Hypothalamus (tissue), 51 donors: ENCODE measurements at regions not wholly inside any gene's neighbourhood (a gene's known extent, or its start where the extent isn't known, plus 50 kb on each side); places are given as distances from the start of the nearest gene placed in this dataset.

Source experiments
- DNase-seq, 51 donors: peaks; one replicate each; lab custom pipeline; 2025; lab: John Stamatoyannopoulos, UW

DNA sequence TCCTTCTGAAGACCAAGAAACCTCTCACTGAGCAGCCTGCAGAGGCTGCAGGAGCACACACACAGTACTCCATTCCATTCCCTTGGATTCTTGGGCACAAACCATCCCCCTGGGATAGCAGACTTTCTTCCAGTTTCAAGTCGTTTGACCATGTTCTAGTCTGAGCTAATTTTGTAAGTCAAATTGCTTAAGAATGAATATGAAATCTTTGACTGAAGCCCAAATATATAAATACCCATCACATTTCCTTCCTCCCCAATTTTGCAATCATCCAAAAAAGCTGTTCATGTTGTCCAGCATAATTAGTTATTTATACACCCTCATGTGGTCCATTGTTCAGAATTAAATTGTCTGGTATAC lies 231.2 kb upstream of the TPRG1 start:
- no peak for DNase-seq

DNA sequence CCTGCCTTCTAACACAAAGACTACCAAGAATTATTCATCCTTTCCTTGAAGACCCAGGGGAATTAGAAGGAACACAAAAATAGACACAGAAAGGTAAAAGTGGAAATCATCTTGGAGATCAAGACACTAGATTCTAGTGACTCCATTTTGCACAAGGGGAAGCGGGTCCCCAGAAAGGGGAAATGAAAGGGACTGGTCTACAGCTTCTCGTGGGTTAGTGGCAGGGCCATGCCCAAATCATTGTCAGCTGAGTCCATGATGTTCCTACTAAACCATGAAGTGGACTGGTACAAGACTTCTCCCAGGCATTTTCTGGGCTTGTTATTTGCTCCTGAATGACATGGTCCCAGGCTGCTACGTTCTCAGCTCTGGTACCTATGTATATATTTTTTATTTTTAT lies 230.7 kb upstream of the TPRG1 start:
- peak in 3 of 51 donors; percentile 4 to 16 (median 11) for DNase-seq

DNA sequence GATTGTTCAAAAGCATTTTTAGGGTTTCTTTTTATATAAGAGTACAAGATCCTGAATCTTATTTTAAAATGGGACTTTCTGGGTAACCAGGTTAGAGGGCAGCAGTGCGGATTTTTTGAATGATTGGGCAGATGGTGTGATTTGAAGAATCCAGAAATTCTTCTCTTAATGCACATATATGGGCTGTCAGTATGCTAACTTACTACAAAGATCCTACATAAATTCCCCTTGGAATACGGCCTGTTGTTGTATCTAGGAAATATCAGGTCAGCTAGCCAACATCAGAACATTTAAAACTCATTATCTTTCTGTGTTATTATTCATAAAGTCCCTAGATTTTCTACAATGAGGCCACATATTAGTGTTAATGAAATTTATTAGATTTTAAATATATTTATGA lies 229.6 kb upstream of the TPRG1 start:
- DNase-seq: no peak

DNA sequence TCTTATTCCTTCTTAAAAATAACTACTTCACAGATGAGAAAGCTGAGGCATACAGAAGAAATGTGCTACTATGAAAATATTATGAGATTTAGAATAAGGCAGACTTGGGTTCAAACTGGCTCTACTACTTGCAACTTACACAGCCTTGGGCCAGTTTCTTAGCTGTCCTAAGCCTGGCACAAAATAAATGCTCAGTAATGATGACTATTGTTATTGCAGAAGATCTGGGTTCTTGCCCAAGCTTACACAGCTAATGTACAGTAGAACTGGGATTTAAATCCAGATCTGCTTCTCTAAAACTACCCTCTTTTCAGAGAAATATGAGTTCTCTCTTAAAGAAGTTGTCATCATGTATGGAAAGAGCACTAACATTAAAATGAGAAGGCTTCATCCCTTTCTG lies 228.2 kb upstream of the TPRG1 start:
- no peak for DNase-seq

DNA sequence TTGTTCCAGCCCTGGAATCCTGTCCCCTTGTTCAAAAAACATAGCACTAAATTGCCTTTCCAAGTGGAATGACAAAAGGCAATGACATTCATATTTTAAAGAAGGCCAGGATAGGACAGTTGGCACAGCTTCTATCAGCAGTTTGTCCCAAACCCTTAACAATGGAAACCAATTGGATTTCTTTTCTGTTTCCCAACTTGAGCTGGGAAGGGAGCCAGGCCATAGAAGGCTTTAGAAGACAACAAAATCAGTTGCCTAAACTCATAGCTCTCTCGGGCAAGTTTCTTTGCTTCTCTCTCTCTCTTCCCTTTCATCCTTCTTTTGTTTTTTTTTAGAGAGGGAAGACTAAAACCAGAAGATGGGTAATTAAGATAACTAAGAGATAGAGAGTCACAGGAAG lies 227.7 kb upstream of the TPRG1 start:
- no peak for DNase-seq

DNA sequence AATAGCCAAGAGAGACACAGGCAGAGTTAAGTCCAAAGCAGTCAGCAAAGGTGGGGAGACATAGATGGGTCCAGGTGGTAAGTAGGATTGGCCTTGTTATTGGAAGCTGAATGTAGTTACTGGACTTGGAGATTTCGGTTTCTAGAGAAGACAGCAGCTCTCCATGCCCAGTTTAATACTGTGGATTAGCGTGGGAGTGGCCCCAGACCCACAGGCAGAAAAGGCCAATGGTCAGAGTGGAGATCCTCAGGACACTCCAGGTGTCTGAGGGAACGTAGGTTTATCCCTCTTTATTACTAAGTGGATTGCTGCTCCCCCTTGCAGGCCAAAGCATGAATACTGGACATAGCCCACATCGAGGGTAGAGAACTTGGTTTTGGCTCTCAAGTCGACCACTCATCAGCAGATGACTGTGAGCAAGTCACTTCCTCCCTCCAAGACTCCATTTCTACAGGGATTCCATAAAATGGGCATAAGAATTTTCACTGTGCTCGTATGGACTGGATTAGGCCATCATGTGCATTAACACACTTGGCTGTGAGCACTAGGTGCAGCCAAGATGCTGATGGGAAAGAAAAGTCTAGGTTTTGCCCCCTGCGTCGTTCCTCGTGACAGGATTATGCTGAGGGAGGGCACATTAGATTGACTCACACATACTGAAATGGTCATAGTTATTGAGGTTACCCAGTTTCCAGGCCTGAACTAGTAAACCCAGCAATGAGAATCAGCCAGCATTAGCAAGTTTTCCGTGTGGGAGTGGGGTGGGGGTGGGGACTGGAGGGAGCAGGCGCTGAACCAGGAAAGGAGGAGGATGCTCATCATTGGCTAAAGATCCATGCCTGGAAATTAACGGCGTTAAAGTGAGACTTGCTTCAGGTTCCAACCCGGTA lies 225.2 kb upstream of the TPRG1 start:
- DNase-seq: peak in 3 of 51 donors; percentile 38 to 81 (median 45)

DNA sequence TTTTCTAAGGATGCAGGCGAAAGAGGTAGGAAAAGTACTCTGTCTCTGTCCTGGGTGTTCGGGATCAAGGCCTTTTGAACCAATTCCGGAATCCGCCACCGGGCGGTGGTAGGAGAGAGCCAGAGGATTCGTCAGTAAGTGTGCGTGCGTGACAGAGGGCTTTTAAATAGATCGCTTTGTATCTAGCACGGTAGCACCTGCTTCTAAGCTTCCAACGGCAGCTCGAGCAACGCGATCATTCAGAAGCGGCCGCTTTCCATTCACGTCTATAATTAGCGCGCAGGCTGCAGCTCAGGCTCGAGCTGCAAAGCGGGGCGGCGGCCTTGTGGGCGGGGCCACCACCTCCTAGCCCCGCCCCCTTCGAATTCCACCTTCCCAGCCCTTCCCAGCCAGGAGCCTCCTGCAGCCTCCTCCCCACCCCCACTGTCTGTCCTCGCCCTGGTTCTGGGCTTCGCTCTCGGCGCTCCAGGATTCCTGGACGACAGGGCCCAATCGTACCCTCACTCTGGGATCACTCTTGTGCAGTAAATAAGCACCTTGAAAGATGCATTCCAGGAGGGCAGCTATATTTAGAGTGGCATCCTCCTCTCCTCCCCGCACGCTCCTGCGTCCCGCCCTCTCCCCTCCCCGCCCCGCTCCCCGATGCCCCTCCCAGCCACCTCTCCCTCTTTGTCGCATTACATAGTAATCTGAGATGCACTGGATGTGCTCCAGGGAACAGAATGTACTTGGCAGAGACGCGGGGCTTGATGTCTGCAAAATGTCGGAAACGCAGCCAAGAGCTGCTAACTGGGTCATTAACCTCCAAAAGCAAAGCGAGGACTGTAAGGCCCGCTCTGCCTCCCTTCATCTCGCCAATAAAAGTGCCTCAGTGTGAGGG lies 224.1 kb upstream of the TPRG1 start:
- peak; percentile 60 to 96 (median 83) for DNase-seq

DNA sequence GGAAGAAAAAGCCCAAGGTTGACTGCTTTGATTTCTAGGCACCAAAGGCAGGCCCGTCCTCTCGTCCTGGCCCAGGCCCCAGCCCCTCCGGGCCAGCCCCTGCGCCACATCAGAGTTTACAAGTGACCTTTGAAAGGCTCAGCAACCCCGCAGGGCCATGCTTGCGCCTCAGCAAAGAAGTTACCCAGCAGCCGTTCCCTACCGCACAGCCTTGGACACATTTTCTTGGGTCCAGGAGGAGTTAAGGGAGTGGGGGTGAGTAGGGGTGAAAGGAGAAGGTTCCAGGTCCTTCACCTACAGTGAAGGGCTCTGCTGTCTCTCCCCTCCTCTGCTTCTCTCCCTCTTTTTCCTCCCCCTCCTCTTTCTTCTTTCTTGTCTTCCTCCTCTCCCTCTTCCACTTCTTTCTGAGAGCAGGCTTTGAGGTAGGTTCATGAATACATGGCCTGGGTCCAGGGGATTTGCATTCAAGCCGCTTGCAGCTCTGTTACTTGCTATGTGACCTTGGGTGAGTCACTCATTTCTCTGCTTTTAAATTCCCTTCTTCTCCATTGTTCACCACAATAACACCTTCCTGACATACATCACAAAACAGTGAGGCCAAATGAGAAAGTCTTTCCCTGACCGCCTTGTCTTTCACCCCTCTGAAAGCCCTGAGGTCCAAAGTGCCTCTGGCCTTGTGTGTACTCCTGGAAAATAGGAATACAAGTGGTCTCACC lies 223.3 kb upstream of the TPRG1 start:
- DNase-seq: peak in 22 of 51 donors; percentile 17 to 93 (median 57)

DNA sequence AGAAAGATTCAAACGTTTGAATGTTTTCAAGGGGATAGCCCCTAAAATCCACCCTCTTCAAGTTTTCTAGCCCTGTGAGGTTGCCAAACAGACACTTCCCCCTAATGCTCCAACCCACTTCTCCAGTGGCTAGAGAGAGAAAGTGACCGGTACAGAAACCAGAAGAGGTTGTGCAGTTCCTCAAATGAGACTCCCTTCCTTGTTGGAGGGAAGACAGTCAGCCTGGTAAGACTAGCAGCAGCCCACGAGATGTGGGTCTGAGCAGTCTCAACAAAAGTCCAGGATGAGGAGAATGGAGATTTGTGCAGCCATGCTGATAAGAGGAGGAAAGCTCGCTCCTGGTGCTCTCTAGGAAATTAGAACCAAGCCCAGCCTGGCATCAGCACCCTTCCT lies 222.8 kb upstream of the TPRG1 start:
- DNase-seq: peak in 7 of 51 donors; percentile 15 to 74 (median 29)

DNA sequence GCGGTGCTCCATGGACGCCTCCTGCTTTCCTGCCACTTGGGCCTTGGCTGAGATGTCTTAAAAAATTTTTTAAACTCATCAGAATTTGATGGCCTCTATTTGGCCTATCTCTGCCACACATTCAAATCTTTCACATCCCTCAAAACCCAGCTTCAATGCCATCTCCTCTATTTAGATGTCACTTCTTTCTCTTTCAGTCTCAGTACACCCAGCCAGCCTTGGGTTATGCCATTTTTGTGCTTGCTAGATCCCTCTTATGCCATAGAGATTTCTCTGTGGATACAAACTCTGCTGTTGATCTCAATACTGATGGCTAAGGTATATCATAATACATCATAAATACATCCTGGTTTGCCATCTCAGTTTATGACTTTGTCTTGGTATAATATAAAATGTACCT lies 222.3 kb upstream of the TPRG1 start:
- no peak for DNase-seq

DNA sequence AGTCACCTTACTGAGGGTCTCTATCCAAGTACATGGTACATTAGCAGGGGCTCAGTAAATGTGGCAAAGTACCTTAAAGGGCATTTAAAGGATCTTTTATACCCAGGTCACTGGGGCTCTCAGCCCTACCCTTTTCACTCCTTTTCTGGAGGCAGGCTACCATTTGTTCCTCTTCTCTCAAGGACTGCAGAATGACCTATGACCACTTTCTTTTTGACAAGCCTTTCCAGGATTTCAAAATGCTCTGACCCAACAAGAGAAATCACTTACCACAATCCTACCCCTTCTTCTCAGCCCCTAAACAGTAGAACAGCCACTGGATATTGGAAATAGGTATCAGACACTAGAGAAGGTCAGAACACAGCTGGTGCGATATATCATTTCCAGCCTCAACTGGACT lies 221.8 kb upstream of the TPRG1 start:
- DNase-seq: no peak

DNA sequence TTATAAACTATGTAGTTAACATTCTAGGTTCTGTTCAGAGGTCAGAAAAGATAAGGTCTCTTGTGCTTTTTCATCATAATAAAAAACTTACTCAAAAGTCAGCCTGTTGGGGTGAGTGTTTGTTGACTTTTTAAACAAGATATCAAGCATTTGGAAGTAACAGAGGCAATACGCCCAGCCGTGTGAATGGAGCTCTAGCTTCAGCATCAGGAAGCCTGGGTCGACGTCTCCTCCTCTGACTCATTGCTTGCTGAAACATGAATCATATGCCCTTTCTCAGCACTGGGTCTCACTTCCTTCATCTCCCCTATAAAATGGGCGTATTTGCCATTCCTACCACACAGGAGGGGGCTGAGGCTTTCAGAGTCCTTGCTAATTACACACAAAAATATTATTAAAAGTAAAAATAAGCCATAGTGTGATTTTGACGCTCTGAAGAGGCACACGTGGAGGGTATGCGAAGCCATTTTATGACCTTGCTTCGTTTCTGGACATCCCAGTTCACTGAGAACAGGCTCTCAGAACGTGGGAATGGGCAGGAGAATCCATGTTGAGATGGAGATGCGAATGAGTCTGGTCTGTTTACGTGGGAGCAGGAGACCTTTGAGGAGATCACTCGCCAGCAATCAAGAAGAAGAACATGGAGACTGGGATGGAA lies 220.8 kb upstream of the TPRG1 start:
- peak in 2 of 51 donors; percentile 5 to 13 for DNase-seq

DNA sequence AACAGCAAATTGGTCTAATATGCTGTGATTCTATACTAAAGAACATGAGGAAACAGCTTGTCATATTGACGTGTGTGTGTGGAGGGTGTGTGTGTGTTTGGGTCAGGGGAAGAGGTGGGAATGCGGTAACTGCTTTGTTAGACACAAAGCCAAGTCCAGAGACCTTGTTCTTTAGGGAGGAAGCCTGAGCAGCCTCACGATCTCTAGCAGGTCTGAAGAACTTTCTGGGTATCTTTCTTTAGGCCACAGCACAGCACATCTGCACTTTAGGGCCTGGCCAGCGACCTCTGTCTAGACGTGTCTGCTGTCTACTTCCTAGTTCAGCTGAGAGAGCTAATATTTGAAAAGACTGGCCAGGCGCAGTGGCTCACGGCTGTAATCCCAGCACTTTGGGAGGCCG lies 220.0 kb upstream of the TPRG1 start:
- no peak for DNase-seq

DNA sequence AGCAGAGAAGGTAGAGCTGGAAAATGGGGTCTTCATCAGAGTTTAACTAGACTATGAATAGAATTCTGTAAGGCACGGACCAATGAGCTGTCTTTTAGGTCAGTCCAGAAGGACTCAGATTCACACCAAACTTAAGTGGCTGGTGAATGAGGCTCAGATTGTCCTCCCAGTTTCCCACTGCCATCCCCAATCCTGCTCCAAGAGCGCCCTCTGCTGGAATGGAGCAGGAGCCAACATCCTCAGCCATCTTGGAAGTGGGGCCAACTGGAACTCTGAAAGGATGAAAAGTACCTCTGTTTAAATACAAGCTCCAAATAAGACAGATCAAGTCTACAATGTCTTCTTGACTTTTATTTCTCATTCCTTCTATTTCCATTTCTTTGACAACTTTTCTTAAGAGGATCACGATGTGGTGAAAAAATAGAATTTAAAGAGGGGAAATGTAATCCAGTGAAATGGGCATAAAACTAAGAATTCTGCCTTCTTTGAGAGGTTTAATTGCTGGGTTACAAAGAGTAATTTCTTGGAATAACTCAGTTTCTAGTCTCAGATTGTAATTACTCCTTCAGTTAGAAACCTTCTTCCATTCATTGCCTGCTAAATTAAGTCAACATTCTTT lies 217.1 kb upstream of the TPRG1 start:
- DNase-seq: peak in 50 of 51 donors; percentile 10 to 92 (median 71)

DNA sequence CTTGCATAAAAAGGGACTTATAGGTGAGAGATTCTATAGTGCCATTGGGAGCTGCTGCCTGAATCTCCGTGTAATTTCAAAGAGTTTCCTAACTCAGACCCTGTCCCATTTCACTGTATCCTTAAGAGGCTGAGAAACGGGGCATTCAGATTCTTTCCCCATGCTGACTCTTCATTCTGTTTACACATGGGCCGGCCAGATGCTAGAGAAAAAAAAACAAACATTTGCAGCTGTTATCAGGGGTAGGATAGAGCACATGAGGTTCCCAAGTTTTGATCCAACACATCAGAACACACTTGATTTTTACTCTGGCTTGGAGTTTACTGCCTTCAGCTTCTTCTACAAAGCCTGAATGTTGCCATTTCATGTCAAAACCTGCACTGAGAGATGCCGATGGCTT lies 215.9 kb upstream of the TPRG1 start:
- DNase-seq: no peak

DNA sequence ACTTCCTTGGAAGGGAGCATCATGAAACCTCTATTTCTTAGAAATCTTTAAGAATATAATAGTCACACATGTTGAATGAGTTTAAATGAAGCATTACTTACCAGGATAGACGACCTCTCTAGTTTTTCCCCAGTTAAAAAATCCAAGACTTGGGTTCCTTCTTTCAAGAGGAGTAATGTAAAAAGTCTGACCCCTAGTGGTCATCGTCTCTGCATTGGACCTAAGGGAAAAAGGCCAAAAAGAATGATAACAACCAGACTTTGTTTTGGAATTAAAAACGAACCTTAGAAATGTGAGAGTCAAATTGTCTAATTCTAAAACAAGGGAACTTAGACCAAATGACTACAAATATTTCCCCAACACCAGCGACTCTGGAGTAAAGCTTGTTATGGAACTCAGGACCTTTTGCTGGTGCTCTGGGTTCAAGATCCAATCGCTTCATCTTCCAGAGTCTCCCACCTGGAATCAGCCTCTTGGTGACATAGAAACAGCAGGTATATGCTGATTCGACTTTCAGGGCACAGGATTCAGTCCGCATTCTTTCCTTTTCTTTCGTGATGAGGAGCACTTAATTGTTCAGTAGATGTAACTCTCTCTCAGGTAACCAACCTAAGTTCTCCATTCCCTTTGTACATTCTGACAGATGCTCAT lies 214.8 kb upstream of the TPRG1 start:
- DNase-seq: peak in 4 of 51 donors; percentile 11 to 49 (median 22)

DNA sequence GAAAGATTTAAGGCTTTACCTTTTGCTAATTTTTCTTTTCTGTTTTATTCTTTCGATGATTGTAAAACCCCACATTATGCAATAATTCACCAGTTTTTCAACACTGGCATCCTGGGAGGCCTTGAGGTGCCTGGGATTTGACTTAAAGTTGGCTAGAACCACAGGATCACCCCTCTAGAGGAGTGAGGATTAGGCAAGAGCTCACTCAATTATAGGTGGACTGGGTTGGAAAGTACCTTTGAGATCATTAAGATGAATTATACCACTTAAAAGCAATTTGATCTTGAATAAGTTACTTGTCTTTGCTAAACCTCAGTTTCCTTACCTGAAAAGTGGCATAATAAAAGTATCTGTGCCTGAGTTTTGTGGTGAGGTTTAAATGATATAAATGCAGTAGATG lies 212.8 kb upstream of the TPRG1 start:
- no peak for DNase-seq

DNA sequence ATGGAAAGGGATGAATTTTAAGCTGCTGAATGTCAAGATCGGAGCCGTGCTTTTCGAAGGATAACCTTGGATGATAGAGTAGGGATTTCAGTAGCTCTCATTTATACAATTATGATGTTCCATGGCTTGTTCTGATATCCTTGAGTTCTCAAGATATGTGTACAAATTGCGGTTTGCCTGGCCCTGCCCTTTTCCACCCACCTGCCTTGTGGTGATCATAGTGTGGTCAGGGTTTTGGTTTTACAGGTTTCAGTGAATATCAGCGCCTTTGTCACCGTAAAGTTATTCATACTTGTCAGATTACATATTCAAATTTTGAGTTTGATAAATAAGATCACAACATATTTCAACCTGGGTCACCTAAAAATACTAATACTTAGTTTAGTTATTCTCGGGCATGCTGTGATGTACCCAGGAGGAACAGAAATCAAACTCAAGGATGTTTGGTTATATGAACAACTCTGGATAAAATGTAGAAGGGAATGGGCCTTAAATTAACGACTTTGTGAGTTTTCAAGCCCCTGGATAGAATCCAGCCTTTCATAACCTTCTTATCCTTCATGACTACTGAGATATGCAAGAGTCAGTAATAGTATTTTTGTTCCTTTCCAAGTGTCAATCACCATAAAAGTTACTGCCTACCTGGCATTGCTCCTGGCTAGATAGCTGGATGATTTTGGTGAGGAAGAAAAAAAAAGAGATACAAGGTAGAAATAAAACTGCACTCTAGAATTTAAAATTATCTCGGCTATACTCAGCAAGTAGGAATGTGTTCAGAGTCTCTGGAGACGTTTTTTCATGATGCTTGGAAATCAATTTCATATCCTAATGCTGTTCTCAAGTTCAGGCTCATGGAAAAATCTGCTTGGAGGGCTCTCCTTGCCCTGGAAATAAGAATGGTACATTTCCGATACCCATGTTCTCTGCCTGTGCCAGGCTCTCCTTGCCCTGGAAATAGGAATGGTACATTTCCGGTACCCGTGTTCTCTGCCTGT lies 209.2 kb upstream of the TPRG1 start:
- DNase-seq: no peak
